CD14-positive monocyte (primary cell): ENCODE measurements at regions not wholly inside any gene's neighbourhood (a gene's known extent, or its start where the extent isn't known, plus 50 kb on each side); places are given as distances from the start of the nearest gene placed in this dataset.

Source experiments
- DNase-seq, 3 donors: peaks; one replicate each; pipeline ENCODE4 v3.0.0-alpha.2; 2011 to 2022
- H2AFZ ChIP-seq: 2 replicates; pipeline ENCODE4 v1.6.0; 2012; ENCODE audit warnings: mild to moderate bottlenecking, low read depth, low read length, inconsistent platforms; ENCODE audit not compliant: insufficient read depth, poor library complexity, severe bottlenecking
- H3K27ac ChIP-seq, 2 donors: 1 replicate in 1 of 2; 2 replicates in 1 of 2; pipeline ENCODE4 v1.5.1; 2012 to 2013; ENCODE audit warnings: low read length in 2 of 2, control low read depth in 1 of 2, inconsistent platforms in 1 of 2, low read depth in 1 of 2, mild to moderate bottlenecking in 1 of 2
- H3K27me3 ChIP-seq, 2 donors: one replicate each; pipeline versions ENCODE4 v1.6.0 to v1.6.1; 2011 to 2013; ENCODE audit warnings: low read length in 2 of 2; ENCODE audit not compliant: control insufficient read depth in 2 of 2, insufficient read depth in 2 of 2
- H3K36me3 ChIP-seq, 2 donors: replicated peaks in 1 of 2; 1 replicate in 1 of 2; 2 replicates in 1 of 2; pipeline versions ENCODE4 v1.5.1 to v1.6.1; 2012 to 2013; ENCODE audit warnings: low read length in 2 of 2, control low read depth in 1 of 2, inconsistent platforms in 1 of 2, mild to moderate bottlenecking in 1 of 2; ENCODE audit not compliant: insufficient read depth in 2 of 2, control insufficient read depth in 1 of 2
- H3K4me1 ChIP-seq, 2 donors: 1 replicate in 1 of 2; 2 replicates in 1 of 2; pipeline versions ENCODE4 v1.5.1 to v1.6.1; 2012 to 2013; ENCODE audit warnings: low read length in 2 of 2, control low read depth in 1 of 2, inconsistent platforms in 1 of 2, mild to moderate bottlenecking in 1 of 2, moderate library complexity in 1 of 2; ENCODE audit not compliant: insufficient read depth in 2 of 2, control insufficient read depth in 1 of 2
- H3K4me2 ChIP-seq: replicated peaks from 2 replicates; pipeline ENCODE3; 2012; ENCODE audit warnings: low read length, moderate library complexity, mild to moderate bottlenecking; ENCODE audit not compliant: poor library complexity, severe bottlenecking; ENCODE audit errors: extremely low read depth
- H3K4me3 ChIP-seq, 3 experiments: fragments of 200-600 bp in 1 of 3; sonication (generic) in 1 of 3; replicated peaks in 1 of 3; 1 replicate in 2 of 3; 2 replicates in 1 of 3; pipeline ENCODE4 v1.5.1; 2011 to 2013; ENCODE audit warnings: low read length in 3 of 3, mild to moderate bottlenecking in 3 of 3, control low read depth in 2 of 3, low read depth in 2 of 3, inconsistent platforms in 1 of 3, moderate library complexity in 1 of 3
- H3K79me2 ChIP-seq: 2 replicates; pipeline ENCODE4 v1.6.0; 2012; ENCODE audit warnings: mild to moderate bottlenecking, control low read depth, inconsistent platforms, low read length, moderate library complexity; ENCODE audit not compliant: insufficient read depth
- H3K9ac ChIP-seq: 2 replicates; pipeline ENCODE4 v1.6.0; 2017; ENCODE audit warnings: low read length, mild to moderate bottlenecking; ENCODE audit not compliant: insufficient read depth, poor library complexity, severe bottlenecking
- H3K9me3 ChIP-seq, 2 donors: replicated peaks in 1 of 2; 1 replicate in 1 of 2; 2 replicates in 1 of 2; pipeline versions ENCODE4 v1.5.1 to v1.6.1; 2012 to 2013; ENCODE audit warnings: low read length in 2 of 2, control low read depth in 1 of 2; ENCODE audit not compliant: control insufficient read depth in 1 of 2, insufficient read depth in 1 of 2
- H4K20me1 ChIP-seq: 2 replicates; pipeline ENCODE4 v1.6.0; 2012; ENCODE audit warnings: mild to moderate bottlenecking, low read length, control low read depth, moderate library complexity; ENCODE audit not compliant: insufficient read depth
- H3K27ac Mint-ChIP-seq, 7 donors: one replicate each; pipeline ENCODE4 v1.8.0; 2020; ENCODE audit warnings: mild to moderate bottlenecking in 7 of 7, mixed read lengths in 7 of 7, moderate library complexity in 6 of 7, inconsistent platforms in 2 of 7
- H3K27me3 Mint-ChIP-seq, 3 donors: one replicate each; pipeline ENCODE4 v1.8.0; 2021 to 2022; ENCODE audit warnings: low read depth in 3 of 3, mild to moderate bottlenecking in 3 of 3, mixed read lengths in 3 of 3, moderate library complexity in 3 of 3, inconsistent platforms in 1 of 3
- H3K36me3 Mint-ChIP-seq, 2 donors: one replicate each; pipeline ENCODE4 v1.8.0; 2020; ENCODE audit warnings: mixed read lengths in 2 of 2, inconsistent platforms in 1 of 2, mild to moderate bottlenecking in 1 of 2
- H3K4me1 Mint-ChIP-seq: one replicate; pipeline ENCODE4 v1.8.0; 2020; ENCODE audit warnings: mild to moderate bottlenecking, mixed read lengths
- H3K4me3 Mint-ChIP-seq, 2 donors: one replicate each; pipeline ENCODE4 v1.8.0; 2020; ENCODE audit warnings: mild to moderate bottlenecking in 2 of 2, mixed read lengths in 2 of 2, moderate library complexity in 1 of 2
- H3K9me3 Mint-ChIP-seq, 7 donors: one replicate each; pipeline ENCODE4 v1.8.0; 2020 to 2022; ENCODE audit warnings: mixed read lengths in 7 of 7, mild to moderate bottlenecking in 6 of 7, moderate library complexity in 6 of 7, inconsistent platforms in 2 of 7
- WGBS: methylation state at CpG from one replicate; pipeline ENCODE4 v1.1.5; 2013; ENCODE audit warnings: missing lambda C conversion rate; ENCODE audit not compliant: insufficient coverage; 5-methylcytosine and 5-hydroxymethylcytosine counted together
- intact Hi-C, 2 donors: fragments of 100-400 bp; cut with micrococcal nuclease; formaldehyde crosslinking; loops; one replicate each; pipeline versions ENCODE4 v1.15.0 to v1.15.1; 2023
- TF ChIP-seq, protein P1 (sequence below): fragments of 200-600 bp; IDR thresholded peaks from one replicate; pipeline ENCODE4 v1.8.0; 2022; ENCODE audit warnings: antibody characterized with exemption, mild to moderate bottlenecking

DNA sequence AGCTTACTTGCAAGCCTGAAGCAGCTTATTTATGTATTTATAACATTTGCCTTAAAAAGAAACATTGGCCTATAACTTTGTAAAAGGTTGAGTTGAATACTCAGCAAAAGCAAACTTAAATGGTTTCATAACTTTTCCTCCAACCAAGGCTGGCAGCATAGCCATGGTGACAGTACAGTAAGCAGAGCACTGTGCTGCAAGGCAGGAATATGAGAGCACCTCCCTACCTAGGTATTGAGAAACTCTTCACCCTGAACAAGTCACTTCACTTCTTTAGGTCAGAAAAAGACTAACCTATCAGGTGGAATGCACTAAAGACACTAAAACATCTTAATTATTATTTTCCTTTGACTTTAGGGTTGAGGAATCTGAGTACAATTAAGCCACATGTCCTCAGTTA is 63.9 kb upstream of the GYPA start:
- intact Hi-C loops, result no loop called here

DNA sequence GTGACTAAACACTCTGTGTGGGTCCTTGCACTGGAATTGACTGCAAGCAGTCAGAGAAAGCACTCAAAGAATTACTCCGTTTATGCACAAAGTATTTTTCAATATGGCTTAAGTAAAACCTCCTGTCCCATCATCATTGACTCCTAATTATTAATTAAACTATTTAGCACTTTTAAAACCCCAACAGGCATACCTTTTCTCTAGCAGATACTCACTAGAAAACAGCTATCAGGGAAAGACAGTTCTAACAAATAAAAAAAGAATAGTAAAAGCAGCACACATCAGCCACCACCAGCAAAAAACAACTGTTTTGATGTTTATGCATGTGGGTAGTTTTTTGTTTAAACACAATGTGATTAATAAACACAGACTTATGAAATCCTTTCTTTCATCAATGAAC is 66.2 kb upstream of the GYPA start:
- Mint-ChIP-seq H3K9me3 (peaks cover 0 to 11% (median 3%) of the 10 kb centered on the region in 7 donors), H3K4me3 (no peak overlapping the region), H3K27me3 (peaks cover 0 to 1% (median 0%) of the 10 kb centered on the region in 3 donors), H3K36me3 (no peaks in the 10 kb centered on the region), H3K4me1 (no peaks in the 10 kb centered on the region), H3K27ac (no peak overlapping the region)
- Histone ChIP-seq H3K27ac (no peak overlapping the region), H3K27me3 (no peaks in the 10 kb centered on the region), H4K20me1 (no peaks in the 10 kb centered on the region), H3K4me1 (no peaks in the 10 kb centered on the region), H3K9ac (no peak overlapping the region), H3K4me2 (no peak overlapping the region), H3K9me3 (no peaks in the 10 kb centered on the region), H2AFZ (no peak overlapping the region), H3K36me3 (no peaks in the 10 kb centered on the region), H3K79me2 (no peaks in the 10 kb centered on the region), H3K4me3 (no peak overlapping the region)
- WGBS, result no CpG with 5 or more reads among the region's 1 CpG
- no peak for DNase-seq
- TF ChIP-seq, protein P1, sequence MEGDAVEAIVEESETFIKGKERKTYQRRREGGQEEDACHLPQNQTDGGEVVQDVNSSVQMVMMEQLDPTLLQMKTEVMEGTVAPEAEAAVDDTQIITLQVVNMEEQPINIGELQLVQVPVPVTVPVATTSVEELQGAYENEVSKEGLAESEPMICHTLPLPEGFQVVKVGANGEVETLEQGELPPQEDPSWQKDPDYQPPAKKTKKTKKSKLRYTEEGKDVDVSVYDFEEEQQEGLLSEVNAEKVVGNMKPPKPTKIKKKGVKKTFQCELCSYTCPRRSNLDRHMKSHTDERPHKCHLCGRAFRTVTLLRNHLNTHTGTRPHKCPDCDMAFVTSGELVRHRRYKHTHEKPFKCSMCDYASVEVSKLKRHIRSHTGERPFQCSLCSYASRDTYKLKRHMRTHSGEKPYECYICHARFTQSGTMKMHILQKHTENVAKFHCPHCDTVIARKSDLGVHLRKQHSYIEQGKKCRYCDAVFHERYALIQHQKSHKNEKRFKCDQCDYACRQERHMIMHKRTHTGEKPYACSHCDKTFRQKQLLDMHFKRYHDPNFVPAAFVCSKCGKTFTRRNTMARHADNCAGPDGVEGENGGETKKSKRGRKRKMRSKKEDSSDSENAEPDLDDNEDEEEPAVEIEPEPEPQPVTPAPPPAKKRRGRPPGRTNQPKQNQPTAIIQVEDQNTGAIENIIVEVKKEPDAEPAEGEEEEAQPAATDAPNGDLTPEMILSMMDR, result no peak
- intact Hi-C loops, result no loop called here

More for the DNA sequence above, 63.9 kb upstream of the GYPA start:
- Histone ChIP-seq H3K9ac (no peak overlapping the region), H3K27ac (no peak overlapping the region), H4K20me1 (no peaks in the 10 kb centered on the region), H2AFZ (no peak overlapping the region), H3K4me3 (no peak overlapping the region), H3K4me1 (no peaks in the 10 kb centered on the region), H3K9me3 (no peaks in the 10 kb centered on the region), H3K79me2 (no peaks in the 10 kb centered on the region), H3K27me3 (no peaks in the 10 kb centered on the region), H3K4me2 (no peak overlapping the region), H3K36me3 (no peaks in the 10 kb centered on the region)
- Mint-ChIP-seq H3K27ac (no peak overlapping the region), H3K4me1 (no peaks in the 10 kb centered on the region), H3K27me3 (peaks cover 0 to 1% (median 0%) of the 10 kb centered on the region in 3 donors), H3K36me3 (no peaks in the 10 kb centered on the region), H3K9me3 (peaks cover 0 to 5% (median 3%) of the 10 kb centered on the region in 7 donors), H3K4me3 (no peak overlapping the region)
- no peak for DNase-seq
- TF ChIP-seq, protein P1, result no peak
